ENCODE measurements at regions not wholly inside any gene's neighbourhood (a gene's known extent, or its start where the extent isn't known, plus 50 kb on each side); places are given as distances from the start of the nearest gene placed in this dataset.
"Not testable (repeated sequence)": the region's sequence is repeated elsewhere in the genome, so short reads cannot be mapped to it uniquely, and the experiment has no call there.

- DNase-seq (ENCODE audit: low read depth): no peak
Measured at GRCh38 chr2:185484602-185485001, 254.0 kb upstream of the FSIP2 start.

GRCh38 chr2:185502351-185502750 is 236.3 kb upstream of the FSIP2 start:
- DNase-seq (ENCODE audit: low read depth): no peak

- DNase-seq (ENCODE audit: low read depth): peak; percentile 44
Measured at GRCh38 chr2:185507719-185508118, 230.9 kb upstream of the FSIP2 start.

GRCh38 chr2:185510060-185510459 is 228.5 kb upstream of the FSIP2 start:
- no peak for DNase-seq (ENCODE audit: low read depth)

- DNase-seq (ENCODE audit: low read depth): no peak
Measured at GRCh38 chr2:185511925-185512324, 226.7 kb upstream of the FSIP2 start.

GRCh38 chr2:185522472-185522871 is 216.1 kb upstream of the FSIP2 start:
- peak; percentile 9 for DNase-seq (ENCODE audit: low read depth)

- DNase-seq (ENCODE audit: low read depth): not testable (repeated sequence)
Measured at GRCh38 chr2:185524242-185524641, 214.4 kb upstream of the FSIP2 start.

GRCh38 chr2:185526161-185526560 is 212.4 kb upstream of the FSIP2 start:
- DNase-seq (ENCODE audit: low read depth): no peak

GRCh38 chr2:185531721-185532120 is 206.9 kb upstream of the FSIP2 start:
- DNase-seq (ENCODE audit: low read depth): no peak

GRCh38 chr2:185537689-185538088 is 200.9 kb upstream of the FSIP2 start:
- DNase-seq (ENCODE audit: low read depth): no peak

- DNase-seq (ENCODE audit: low read depth): peak; percentile 3
Measured at GRCh38 chr2:185567196-185567595, 171.4 kb upstream of the FSIP2 start.

GRCh38 chr2:185567940-185568339 is 170.7 kb upstream of the FSIP2 start:
- DNase-seq (ENCODE audit: low read depth): no peak

- DNase-seq (ENCODE audit: low read depth): peak; percentile 78
Measured at GRCh38 chr2:185578322-185578721, 160.3 kb upstream of the FSIP2 start.

GRCh38 chr2:185583058-185583816 is 155.4 kb upstream of the FSIP2 start:
- DNase-seq (ENCODE audit: low read depth): peak; percentile 100

GRCh38 chr2:185585165-185585564 is 153.4 kb upstream of the FSIP2 start:
- DNase-seq (ENCODE audit: low read depth): not testable (repeated sequence)

- DNase-seq (ENCODE audit: low read depth): not testable (repeated sequence)
Measured at GRCh38 chr2:185591276-185591675, 147.3 kb upstream of the FSIP2 start.

- no peak for DNase-seq (ENCODE audit: low read depth)
Measured at GRCh38 chr2:185607945-185608344, 130.7 kb upstream of the FSIP2 start.

GRCh38 chr2:185608799-185609198 is 129.8 kb upstream of the FSIP2 start:
- DNase-seq (ENCODE audit: low read depth): peak; percentile 80

- DNase-seq (ENCODE audit: low read depth): peak; percentile 55
Measured at GRCh38 chr2:185610301-185610700, 128.3 kb upstream of the FSIP2 start.

- peak; percentile 76 for DNase-seq (ENCODE audit: low read depth)
Measured at GRCh38 chr2:185618625-185619024, 120.0 kb upstream of the FSIP2 start.

GRCh38 chr2:185625604-185626003 is 113.0 kb upstream of the FSIP2 start:
- no peak for DNase-seq (ENCODE audit: low read depth)

- DNase-seq (ENCODE audit: low read depth): no peak
Measured at GRCh38 chr2:185628985-185629384, 109.6 kb upstream of the FSIP2 start.

- DNase-seq (ENCODE audit: low read depth): no peak
Measured at GRCh38 chr2:185633621-185634020, 105.0 kb upstream of the FSIP2 start.

GRCh38 chr2:185638771-185639170 is 99.8 kb upstream of the FSIP2 start:
- no peak for DNase-seq (ENCODE audit: low read depth)

Data from renal cortical epithelial cell (primary cell).